ENCODE measurements at regions not wholly inside any gene's neighbourhood (a gene's known extent, or its start where the extent isn't known, plus 50 kb on each side); places are given as distances from the start of the nearest gene placed in this dataset.

DNA sequence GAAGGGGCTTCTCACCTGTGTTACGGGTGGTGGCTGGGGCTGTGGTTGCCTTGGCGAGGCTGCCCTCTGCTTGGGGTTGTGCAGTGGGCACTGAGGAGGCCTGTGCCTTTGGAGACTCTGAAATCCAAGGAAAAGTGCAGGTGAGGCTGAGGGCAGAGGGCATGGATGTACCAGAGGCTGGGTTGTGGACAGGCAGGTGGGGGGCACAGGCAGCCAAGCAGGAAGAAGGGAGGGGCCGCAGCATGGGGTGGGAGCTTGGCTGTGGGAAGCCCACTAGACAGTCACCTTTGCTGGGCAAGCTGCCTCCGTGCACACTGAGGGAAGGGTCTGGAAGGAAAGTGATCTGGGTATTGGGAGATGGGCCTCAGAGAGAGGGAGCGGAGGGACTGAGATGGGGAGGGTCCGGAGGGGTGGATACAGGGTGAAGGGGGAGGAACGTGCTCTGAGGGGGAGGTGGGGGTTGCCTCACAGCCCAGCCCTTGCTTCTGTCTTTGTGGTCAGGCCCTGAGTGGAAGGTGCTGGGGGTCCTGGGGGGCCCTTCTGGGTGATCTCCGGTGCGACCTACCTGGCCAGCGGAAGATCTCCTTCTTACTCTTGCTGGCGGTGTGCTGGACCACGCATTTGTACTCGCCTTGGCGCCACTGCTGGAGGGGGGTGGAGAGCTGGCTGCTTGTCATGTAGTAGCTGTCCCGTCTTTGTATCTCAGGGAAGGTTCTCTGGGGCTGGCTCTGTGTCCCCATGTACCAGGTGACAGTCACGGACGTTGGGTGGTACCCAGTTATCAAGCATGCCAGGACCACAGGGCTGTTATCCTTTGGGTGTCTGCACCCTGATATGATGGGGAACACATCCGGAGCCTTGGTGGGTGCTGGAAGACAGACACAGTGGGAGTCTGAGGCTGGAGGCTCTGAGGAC, 318.7 kb downstream of the TMEM121 start:
- Histone ChIP-seq H3K9me2 (replicated peaks; ENCODE audit: control insufficient read depth, low read length) (no peaks in the 10 kb centered on the region), H3K79me2 (ENCODE audit: control insufficient read depth, low read length) (no peaks in the 10 kb centered on the region), H3F3A (ENCODE audit: control insufficient read depth, insufficient read depth) (no peaks in the 10 kb centered on the region), H3K27me3 (ENCODE audit: control insufficient read depth, low read length) (no peaks in the 10 kb centered on the region), H3K9me3 (ENCODE audit: control insufficient read depth, insufficient read depth, low read length) (no peaks in the 10 kb centered on the region), H3K4me1 (ENCODE audit: control insufficient read depth, low read length) (no peaks in the 10 kb centered on the region), H3K36me3 (ENCODE audit: control insufficient read depth, low read length) (no peaks in the 10 kb centered on the region), H3K27ac (ENCODE audit: low read depth, low read length) (no peak overlapping the region), H3K4me2 (ENCODE audit: low read length) (no peak overlapping the region), H3K4me3 (ENCODE audit: low read length) (no peak overlapping the region), H4K20me1 (ENCODE audit: control insufficient read depth, insufficient read depth, low read depth, low read length) (no peaks in the 10 kb centered on the region)
- TF ChIP-seq, protein P1, sequence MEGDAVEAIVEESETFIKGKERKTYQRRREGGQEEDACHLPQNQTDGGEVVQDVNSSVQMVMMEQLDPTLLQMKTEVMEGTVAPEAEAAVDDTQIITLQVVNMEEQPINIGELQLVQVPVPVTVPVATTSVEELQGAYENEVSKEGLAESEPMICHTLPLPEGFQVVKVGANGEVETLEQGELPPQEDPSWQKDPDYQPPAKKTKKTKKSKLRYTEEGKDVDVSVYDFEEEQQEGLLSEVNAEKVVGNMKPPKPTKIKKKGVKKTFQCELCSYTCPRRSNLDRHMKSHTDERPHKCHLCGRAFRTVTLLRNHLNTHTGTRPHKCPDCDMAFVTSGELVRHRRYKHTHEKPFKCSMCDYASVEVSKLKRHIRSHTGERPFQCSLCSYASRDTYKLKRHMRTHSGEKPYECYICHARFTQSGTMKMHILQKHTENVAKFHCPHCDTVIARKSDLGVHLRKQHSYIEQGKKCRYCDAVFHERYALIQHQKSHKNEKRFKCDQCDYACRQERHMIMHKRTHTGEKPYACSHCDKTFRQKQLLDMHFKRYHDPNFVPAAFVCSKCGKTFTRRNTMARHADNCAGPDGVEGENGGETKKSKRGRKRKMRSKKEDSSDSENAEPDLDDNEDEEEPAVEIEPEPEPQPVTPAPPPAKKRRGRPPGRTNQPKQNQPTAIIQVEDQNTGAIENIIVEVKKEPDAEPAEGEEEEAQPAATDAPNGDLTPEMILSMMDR (IDR thresholded peaks at IDR 0.05; ENCODE audit: low read depth, low read length, poor library complexity, severe bottlenecking) = no peak
- TF ChIP-seq EZH2phosphoT487 (IDR thresholded peaks at IDR 0.05; ENCODE audit: borderline replicate concordance, low read length) = no peak

DNA sequence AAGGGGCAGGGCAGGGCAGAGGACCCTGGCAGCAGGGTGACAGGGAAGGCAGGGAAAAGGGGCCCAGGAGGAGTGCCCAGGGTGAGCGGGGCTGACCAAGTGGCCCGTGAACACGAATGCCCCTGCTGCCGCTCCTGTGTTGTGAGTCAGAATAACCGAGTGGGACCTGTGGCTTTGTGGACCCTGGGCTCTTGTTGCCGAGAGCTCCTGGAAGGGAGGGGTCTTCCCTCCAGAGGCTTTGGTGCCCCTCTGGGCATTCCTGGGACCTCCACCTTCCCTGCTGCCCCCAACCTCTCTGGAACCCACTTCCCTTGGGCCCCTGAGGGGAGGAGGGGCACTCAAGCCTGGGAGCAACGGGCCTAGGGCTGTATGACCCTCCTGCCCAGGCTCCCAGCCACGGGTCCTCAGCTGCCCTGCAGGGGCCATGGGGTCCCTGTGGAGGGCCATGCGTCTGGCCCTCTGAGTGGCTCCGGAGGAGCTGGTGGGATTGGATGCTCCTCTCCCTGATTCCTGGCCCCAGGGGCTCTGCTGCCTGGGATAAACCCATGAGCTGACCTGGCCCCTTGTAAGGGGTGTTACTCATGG, 319.4 kb downstream of the TMEM121 start:
- no peaks in the 10 kb centered on the region for H3K36me3 ChIP-seq (ENCODE audit: control insufficient read depth, low read length)
- no peaks in the 10 kb centered on the region for H3K4me1 ChIP-seq (ENCODE audit: control insufficient read depth, low read length)
- no peaks in the 10 kb centered on the region for H3K9me2 ChIP-seq (replicated peaks; ENCODE audit: control insufficient read depth, low read length)
- H3K9me3 ChIP-seq (ENCODE audit: control insufficient read depth, insufficient read depth, low read length) = no peaks in the 10 kb centered on the region
- no peaks in the 10 kb centered on the region for H3F3A ChIP-seq (ENCODE audit: control insufficient read depth, insufficient read depth)
- no peaks in the 10 kb centered on the region for H3K79me2 ChIP-seq (ENCODE audit: control insufficient read depth, low read length)
- no peak overlapping the region for H3K27ac ChIP-seq (ENCODE audit: low read depth, low read length)
- no peak overlapping the region for H3K4me2 ChIP-seq (ENCODE audit: low read length)
- no peaks in the 10 kb centered on the region for H3K27me3 ChIP-seq (ENCODE audit: control insufficient read depth, low read length)
- no peak overlapping the region for H3K4me3 ChIP-seq (ENCODE audit: low read length)
- TF ChIP-seq, protein P1 (IDR thresholded peaks at IDR 0.05; ENCODE audit: low read depth, low read length, poor library complexity, severe bottlenecking) = no peak
- no peak for TF ChIP-seq EZH2phosphoT487 (IDR thresholded peaks at IDR 0.05; ENCODE audit: borderline replicate concordance, low read length)
- H4K20me1 ChIP-seq (ENCODE audit: control insufficient read depth, insufficient read depth, low read depth, low read length) = no peaks in the 10 kb centered on the region

DNA sequence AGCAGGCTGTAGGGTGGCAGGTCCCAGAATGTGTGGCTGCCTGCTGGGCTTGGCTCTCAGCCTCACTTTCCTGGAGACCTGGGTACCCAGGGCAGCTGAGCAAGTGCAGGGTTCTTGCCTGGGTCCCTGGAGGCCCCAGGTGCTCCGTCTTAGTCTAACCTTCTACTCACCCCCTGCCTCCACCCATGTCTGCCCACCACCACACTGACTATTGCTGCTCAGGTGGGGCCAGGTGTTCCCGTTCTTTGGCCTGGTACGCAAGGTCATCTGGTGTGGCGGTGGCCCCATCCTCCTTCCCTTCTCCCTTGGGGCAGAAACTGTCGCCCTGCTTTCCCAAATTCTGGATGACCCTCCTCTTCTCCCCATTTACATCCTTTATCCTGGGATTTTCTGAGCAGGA, 319.9 kb downstream of the TMEM121 start:
- H3K27me3 ChIP-seq (ENCODE audit: control insufficient read depth, low read length) = no peaks in the 10 kb centered on the region
- no peaks in the 10 kb centered on the region for H3K9me3 ChIP-seq (ENCODE audit: control insufficient read depth, insufficient read depth, low read length)
- no peaks in the 10 kb centered on the region for H3F3A ChIP-seq (ENCODE audit: control insufficient read depth, insufficient read depth)
- TF ChIP-seq, protein P1 (IDR thresholded peaks at IDR 0.05; ENCODE audit: low read depth, low read length, poor library complexity, severe bottlenecking) = no peak
- no peak for TF ChIP-seq EZH2phosphoT487 (IDR thresholded peaks at IDR 0.05; ENCODE audit: borderline replicate concordance, low read length)
- H4K20me1 ChIP-seq (ENCODE audit: control insufficient read depth, insufficient read depth, low read depth, low read length) = no peaks in the 10 kb centered on the region
- no peak overlapping the region for H3K4me3 ChIP-seq (ENCODE audit: low read length)
- no peaks in the 10 kb centered on the region for H3K4me1 ChIP-seq (ENCODE audit: control insufficient read depth, low read length)
- H3K27ac ChIP-seq (ENCODE audit: low read depth, low read length) = no peak overlapping the region
- no peak overlapping the region for H3K4me2 ChIP-seq (ENCODE audit: low read length)
- no peaks in the 10 kb centered on the region for H3K36me3 ChIP-seq (ENCODE audit: control insufficient read depth, low read length)
- H3K79me2 ChIP-seq (ENCODE audit: control insufficient read depth, low read length) = no peaks in the 10 kb centered on the region
- H3K9me2 ChIP-seq (replicated peaks; ENCODE audit: control insufficient read depth, low read length) = no peaks in the 10 kb centered on the region

Data from DOHH2 (cell line).